Fibroblast of lung (primary cell): ENCODE measurements at regions not wholly inside any gene's neighbourhood (a gene's known extent, or its start where the extent isn't known, plus 50 kb on each side); places are given as distances from the start of the nearest gene placed in this dataset.

Experiments used
- DNase-seq, 2 donors: peaks; one replicate each; pipeline versions ENCODE4 v3.0.0 to v3.0.0-alpha.2; 2010; ENCODE audit warnings: low read depth in 2 of 2
- H2AFZ ChIP-seq: 2 replicates; pipeline ENCODE4 v1.5.1; 2012; ENCODE audit warnings: low read length, control low read depth, inconsistent platforms
- H3K27ac ChIP-seq: 2 replicates; pipeline ENCODE4 v1.5.1; 2011; ENCODE audit warnings: low read length, control low read depth; ENCODE audit not compliant: insufficient read depth
- H3K27me3 ChIP-seq: 2 replicates; pipeline ENCODE4 v1.5.1; 2011; ENCODE audit warnings: mild to moderate bottlenecking, low read length; ENCODE audit not compliant: control insufficient read depth, insufficient read depth
- H3K36me3 ChIP-seq: 2 replicates; pipeline ENCODE4 v1.5.1; 2011; ENCODE audit warnings: low read length; ENCODE audit not compliant: control insufficient read depth, insufficient read depth
- H3K4me1 ChIP-seq: 2 replicates; pipeline ENCODE4 v1.5.1; 2011; ENCODE audit warnings: low read length; ENCODE audit not compliant: control insufficient read depth, insufficient read depth; ENCODE audit errors: extremely low read depth
- H3K4me2 ChIP-seq: 2 replicates; pipeline ENCODE4 v1.5.1; 2011; ENCODE audit warnings: low read length, control low read depth; ENCODE audit not compliant: insufficient read depth; ENCODE audit errors: extremely low read depth
- H3K4me3 ChIP-seq, 4 experiments: fragments of 200-600 bp in 1 of 4; sonication (generic) in 1 of 4; replicated peaks in 1 of 4; 2 replicates each; pipeline ENCODE4 v1.5.1; 2011 to 2016; ENCODE audit warnings: low read length in 4 of 4, low read depth in 3 of 4, mild to moderate bottlenecking in 3 of 4, control low read depth in 2 of 4, inconsistent platforms in 1 of 4, mixed read lengths in 1 of 4; ENCODE audit not compliant: insufficient read depth in 1 of 4; ENCODE audit errors: control extremely low read depth in 1 of 4
- H3K79me2 ChIP-seq: 2 replicates; pipeline ENCODE4 v1.5.1; 2012; ENCODE audit warnings: mild to moderate bottlenecking, low read length, inconsistent platforms; ENCODE audit not compliant: control insufficient read depth, insufficient read depth
- H3K9ac ChIP-seq: 2 replicates; pipeline ENCODE4 v1.5.1; 2011; ENCODE audit warnings: mild to moderate bottlenecking, low read length, control low read depth; ENCODE audit not compliant: insufficient read depth
- H3K9me3 ChIP-seq: 2 replicates; pipeline ENCODE4 v1.5.1; 2012; ENCODE audit warnings: low read depth, low read length; ENCODE audit not compliant: control insufficient read depth, insufficient read depth
- H4K20me1 ChIP-seq: 2 replicates; pipeline ENCODE4 v1.5.1; 2011; ENCODE audit warnings: low read length; ENCODE audit not compliant: control insufficient read depth, insufficient read depth; ENCODE audit errors: extremely low read depth
- CTCF ChIP-seq, 2 donors: IDR thresholded peaks in 1 of 2; conservative IDR thresholded peaks in 1 of 2; 1 replicate in 1 of 2; 2 replicates in 1 of 2; pipeline ENCODE4 v1.5.1; 2011 to 2012; ENCODE audit warnings: low read length in 2 of 2, control low read depth in 1 of 2, inconsistent platforms in 1 of 2, low read depth in 1 of 2, mild to moderate bottlenecking in 1 of 2
- EZH2 ChIP-seq: IDR thresholded peaks from 2 replicates; pipeline ENCODE4 v1.5.1; 2012; ENCODE audit warnings: low read length, control low read depth, mild to moderate bottlenecking; ENCODE audit errors: missing control alignments

DNA sequence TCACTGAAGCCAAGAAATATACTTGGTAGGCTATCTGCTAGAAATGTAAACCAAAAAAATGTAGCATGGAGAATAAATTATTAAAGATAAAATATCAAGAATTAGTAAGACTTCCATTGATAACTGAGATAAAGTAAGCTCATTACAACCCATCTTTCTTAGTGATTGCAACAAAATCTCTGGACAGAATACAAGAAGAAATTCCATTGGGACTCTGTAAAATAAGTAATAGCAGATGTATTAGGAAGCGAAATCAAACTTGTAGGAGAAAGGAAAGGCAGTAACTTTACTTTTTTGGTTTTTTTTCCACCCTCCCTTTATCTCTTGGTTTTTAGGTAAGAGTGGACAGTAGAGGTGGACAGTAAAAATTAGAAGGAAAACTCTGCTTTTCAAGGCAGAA, 605.7 kb downstream of the DACH1 start:
- TF ChIP-seq CTCF (conservative IDR thresholded peaks at IDR 0.05 in 1 of 2, IDR thresholded peaks at IDR 0.05 in 1 of 2; ENCODE audit: low read depth in 1 of 2, low read length in 2 of 2) (no peak), EZH2 (no peak)
- no peaks in the 10 kb centered on the region for H3K36me3 ChIP-seq
- H2AFZ ChIP-seq, result no peak overlapping the region
- no peaks in the 10 kb centered on the region for H3K27me3 ChIP-seq
- no peak overlapping the region for H3K4me2 ChIP-seq
- H3K4me1 ChIP-seq, result no peaks in the 10 kb centered on the region
- DNase-seq, result no peak
- H3K9me3 ChIP-seq, result no peaks in the 10 kb centered on the region
- H3K79me2 ChIP-seq, result no peaks in the 10 kb centered on the region
- H3K9ac ChIP-seq, result no peak overlapping the region
- H3K27ac ChIP-seq, result no peak overlapping the region
- H4K20me1 ChIP-seq, result no peaks in the 10 kb centered on the region
- no peak overlapping the region for H3K4me3 ChIP-seq

GRCh38 chr13:71260246-71260645, 606.8 kb downstream of the DACH1 start:
- Histone ChIP-seq H3K27me3 (no peaks in the 10 kb centered on the region), H2AFZ (no peak overlapping the region), H3K36me3 (no peaks in the 10 kb centered on the region), H3K79me2 (no peaks in the 10 kb centered on the region), H3K4me3 (no peak overlapping the region), H3K27ac (no peak overlapping the region), H4K20me1 (no peaks in the 10 kb centered on the region), H3K4me2 (no peak overlapping the region), H3K4me1 (no peaks in the 10 kb centered on the region), H3K9me3 (no peaks in the 10 kb centered on the region), H3K9ac (no peak overlapping the region)
- no peak for DNase-seq
- TF ChIP-seq EZH2 (no peak), CTCF (conservative IDR thresholded peaks at IDR 0.05 in 1 of 2, IDR thresholded peaks at IDR 0.05 in 1 of 2; ENCODE audit: low read depth in 1 of 2, low read length in 2 of 2) (no peak)

DNA sequence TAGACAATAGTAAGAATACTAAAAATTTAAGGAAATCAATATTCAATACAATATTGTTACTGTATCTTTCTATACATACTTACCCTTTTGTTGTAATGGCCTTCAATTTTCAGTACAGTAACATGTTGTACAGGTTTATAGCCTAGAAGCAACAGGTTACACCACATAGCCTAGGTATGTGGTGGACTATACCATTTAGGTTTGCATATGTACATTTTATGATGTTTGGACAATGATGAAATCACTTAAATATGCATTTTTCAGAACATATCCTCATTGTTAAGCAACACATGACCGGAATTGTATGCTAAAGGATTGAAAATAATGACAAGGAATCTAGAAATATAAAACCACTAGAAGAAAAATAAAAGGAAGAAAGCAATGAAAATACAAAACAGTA, 611.4 kb downstream of the DACH1 start:
- Histone ChIP-seq H3K27ac (no peak overlapping the region), H3K4me2 (no peak overlapping the region), H3K4me3 (no peak overlapping the region), H3K36me3 (no peaks in the 10 kb centered on the region), H3K4me1 (no peaks in the 10 kb centered on the region), H3K9me3 (no peaks in the 10 kb centered on the region), H3K27me3 (no peaks in the 10 kb centered on the region), H4K20me1 (no peaks in the 10 kb centered on the region), H2AFZ (no peak overlapping the region), H3K79me2 (no peaks in the 10 kb centered on the region), H3K9ac (no peak overlapping the region)
- DNase-seq, result no peak
- TF ChIP-seq EZH2, result no peak
- no peak for TF ChIP-seq CTCF (conservative IDR thresholded peaks at IDR 0.05 in 1 of 2, IDR thresholded peaks at IDR 0.05 in 1 of 2; ENCODE audit: low read depth in 1 of 2, low read length in 2 of 2)
